HG02642 (cell line): ENCODE measurements at regions not wholly inside any gene's neighbourhood (a gene's known extent, or its start where the extent isn't known, plus 50 kb on each side); places are given as distances from the start of the nearest gene placed in this dataset.

Source experiments
- ATAC-seq: cut with Tn5 transposase; IDR thresholded peaks from one replicate; pipeline ENCODE4 v1.9.1; 2021; ENCODE audit warnings: mild to moderate bottlenecking; ENCODE audit not compliant: unreplicated experiment, poor library complexity

- ATAC-seq: no peak
Measured at GRCh38 chr4:20126906-20127305, 124.8 kb upstream of the SLIT2 start.

DNA sequence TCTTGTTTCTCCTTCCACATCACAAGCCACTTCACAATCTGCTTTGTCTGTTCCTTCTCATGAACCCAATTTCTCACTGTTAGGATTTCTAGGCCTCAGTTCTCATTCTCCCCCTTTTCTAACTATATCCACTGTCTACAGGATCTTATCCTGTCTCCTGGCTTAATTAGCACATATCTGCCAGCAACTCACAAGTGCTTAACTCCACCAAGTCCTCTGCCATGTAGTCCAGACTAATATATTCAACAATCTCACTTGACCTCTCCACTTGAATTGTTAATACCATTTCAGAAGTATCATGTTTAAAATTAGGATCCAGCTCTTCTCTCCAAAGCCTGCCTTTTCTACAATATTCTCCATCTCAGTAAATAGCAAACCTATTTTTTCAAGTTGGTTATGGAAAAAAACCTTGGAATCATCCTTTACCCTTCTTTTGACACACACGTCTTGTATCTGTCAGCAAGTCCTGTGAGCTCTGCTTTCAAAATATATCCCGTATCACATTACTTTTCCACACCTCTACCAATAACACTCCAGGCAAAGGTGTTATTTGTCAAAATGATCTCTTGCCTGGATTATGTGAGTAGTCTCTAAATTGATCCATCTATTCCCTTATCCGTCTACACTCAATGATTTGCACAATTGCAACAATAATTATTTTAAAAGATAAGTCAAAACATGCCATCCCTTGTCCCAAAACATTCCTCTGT, 127.2 kb upstream of the SLIT2 start:
- no peak for ATAC-seq

- ATAC-seq: no peak
Measured at GRCh38 chr4:20122198-20122988, 129.3 kb upstream of the SLIT2 start.

DNA sequence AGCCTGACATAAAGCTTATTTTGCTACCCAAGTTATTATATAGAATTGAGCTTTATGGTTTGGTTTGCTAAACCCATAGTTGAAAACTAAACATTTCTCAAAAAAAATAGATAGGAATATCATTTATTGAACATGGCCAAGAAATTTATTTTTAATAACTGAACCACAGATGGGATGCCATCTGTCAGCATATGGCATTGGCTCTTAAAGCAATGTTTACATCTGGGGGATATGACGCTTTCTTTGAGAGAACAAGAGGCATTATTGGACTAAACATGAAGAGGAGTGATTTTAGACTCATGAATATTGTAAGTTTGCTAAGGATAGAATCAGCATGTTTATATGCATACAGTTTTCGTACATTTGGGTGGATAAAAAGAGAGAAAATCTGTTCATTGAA, 132.6 kb upstream of the SLIT2 start:
- ATAC-seq: no peak

DNA sequence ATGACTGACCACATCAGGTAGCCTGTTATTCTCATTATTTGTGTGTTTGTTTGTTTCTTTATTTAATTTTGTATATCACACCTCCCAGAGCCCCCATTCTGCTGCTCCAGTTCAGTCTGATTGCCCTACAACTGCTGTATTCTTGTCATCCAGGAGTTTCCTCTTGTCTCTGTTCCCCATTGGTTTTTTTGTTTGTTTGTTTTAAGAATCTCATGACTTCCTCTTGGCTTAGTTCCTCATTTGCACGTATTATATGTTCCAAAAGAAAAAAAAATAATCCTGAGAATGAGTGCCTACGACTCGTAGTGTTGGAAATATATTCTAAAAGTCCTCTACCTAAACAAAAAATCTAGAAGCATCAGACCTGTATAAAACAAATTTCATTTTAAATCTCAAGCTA, 142.3 kb upstream of the SLIT2 start:
- ATAC-seq: no peak

- ATAC-seq: no peak
Measured at GRCh38 chr4:20106921-20107320, 144.8 kb upstream of the SLIT2 start.

DNA sequence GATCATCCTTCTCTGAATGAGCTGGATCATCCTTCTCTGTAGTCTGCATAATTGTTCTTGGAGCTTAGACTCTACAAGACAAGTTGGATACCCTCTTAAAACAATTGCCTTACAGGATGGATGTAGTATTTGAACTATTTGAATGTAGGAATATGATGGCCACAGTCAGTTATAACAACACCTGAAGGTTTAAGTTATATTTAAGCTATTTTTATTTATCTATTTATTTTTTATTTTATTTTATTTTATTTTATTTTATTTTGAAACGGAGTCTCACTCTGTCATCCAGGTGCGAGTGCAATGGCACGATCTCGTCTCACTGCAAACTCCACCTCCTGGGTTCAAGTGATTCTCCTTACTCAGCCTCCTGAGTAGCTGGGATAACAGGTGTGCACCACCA, 149.9 kb upstream of the SLIT2 start:
- no peak for ATAC-seq

- no peak for ATAC-seq
Measured at GRCh38 chr4:20096911-20097310, 154.8 kb upstream of the SLIT2 start.

- ATAC-seq: no peak
Measured at GRCh38 chr4:20095805-20096541, 155.7 kb upstream of the SLIT2 start.

DNA sequence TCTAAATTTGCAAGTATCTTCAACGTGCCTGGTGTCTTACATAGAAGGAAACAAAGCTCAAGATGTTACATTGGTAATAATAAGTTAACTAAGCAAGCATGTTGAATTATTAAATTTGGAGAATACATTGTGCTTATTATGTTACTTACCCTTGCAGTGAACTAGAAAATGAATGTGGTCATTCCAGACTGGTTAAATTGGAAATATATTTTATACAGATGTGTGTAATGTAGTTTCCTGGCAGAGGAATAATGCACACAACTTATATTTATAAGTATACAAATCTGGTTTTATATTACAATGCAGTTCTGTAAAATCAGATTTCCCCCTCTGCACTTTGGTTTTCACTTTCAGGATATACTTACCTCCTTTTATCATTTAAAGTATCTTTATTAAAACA, 159.9 kb upstream of the SLIT2 start:
- no peak for ATAC-seq

DNA sequence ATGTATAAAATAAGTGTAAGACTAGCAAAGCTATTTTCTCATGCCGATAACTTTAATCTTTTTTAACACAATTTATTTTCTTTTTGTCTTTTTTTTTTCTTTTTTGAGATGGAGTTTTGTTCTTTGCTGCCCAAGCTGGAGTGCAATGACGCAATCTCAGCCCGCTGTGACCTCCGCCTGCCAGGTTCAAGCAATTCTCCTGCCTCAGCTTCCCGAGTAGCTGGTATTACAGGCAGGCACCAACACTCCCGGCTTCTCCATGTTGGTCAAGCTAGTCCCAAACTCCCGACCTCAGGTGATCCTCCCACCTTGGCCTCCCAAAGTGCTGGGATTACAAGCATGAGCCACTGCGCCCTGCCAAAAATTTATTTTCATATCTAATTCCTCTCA, 164.2 kb upstream of the SLIT2 start:
- ATAC-seq: no peak

- ATAC-seq: no peak
Measured at GRCh38 chr4:20086799-20087521, 164.7 kb upstream of the SLIT2 start.

GRCh38 chr4:20086067-20086798, 165.5 kb upstream of the SLIT2 start:
- ATAC-seq: no peak

GRCh38 chr4:20085653-20086052, 166.1 kb upstream of the SLIT2 start:
- ATAC-seq: no peak

DNA sequence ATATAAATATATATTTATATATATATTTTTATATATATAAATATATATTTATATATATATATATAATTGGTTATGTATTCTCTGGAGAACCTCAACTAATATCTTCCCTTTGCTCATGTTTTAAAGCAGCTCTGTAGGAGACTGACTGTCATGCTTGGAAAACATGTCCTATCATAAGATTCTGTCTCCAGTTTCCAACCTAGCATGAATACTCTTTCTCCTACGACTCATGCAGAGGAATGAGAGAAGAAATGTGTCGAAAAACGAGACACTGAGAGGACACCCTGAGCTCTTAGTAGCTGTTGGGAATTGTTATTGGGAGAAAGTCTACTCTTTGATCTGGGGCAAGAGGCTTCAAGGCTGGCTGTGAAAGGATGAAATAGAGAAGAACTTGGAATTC, 166.5 kb upstream of the SLIT2 start:
- no peak for ATAC-seq

GRCh38 chr4:20084488-20084887, 167.2 kb upstream of the SLIT2 start:
- no peak for ATAC-seq

- no peak for ATAC-seq
Measured at GRCh38 chr4:20078644-20079043, 173.1 kb upstream of the SLIT2 start.

DNA sequence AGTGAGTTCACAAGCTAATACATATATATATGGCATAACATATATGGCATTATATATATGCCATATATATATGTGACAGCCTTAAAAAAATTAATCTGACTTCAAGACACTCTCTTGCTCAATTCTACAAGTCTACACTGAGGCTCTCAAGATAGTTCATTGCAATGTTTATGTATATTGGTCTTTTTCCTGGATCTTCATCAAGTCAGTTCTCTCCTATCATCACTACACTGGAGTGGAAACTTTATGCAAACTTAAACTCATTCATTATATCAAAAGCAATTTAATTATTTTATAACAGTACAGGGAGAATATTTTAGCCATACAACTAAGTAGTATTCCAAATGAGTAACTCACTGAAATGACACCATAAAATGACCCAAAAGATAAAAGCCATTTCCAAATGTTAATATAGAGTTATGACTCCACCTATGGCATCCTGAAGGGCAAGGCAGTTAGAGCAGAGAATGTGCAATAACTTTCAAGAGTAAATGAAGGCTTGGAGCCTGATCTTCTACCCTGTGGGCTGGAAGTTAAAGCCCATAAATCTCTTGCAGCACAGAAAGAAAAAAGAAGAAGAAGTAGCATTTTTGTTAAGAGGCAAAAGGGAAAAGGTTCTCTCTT, 176.3 kb upstream of the SLIT2 start:
- no peak for ATAC-seq

- no peak for ATAC-seq
Measured at GRCh38 chr4:20074450-20074849, 177.3 kb upstream of the SLIT2 start.

GRCh38 chr4:20065952-20066351, 185.8 kb upstream of the SLIT2 start:
- no peak for ATAC-seq
